NCI-H2171 treated with DMSO at 0.1 percent for 48 hours (cell line): ENCODE measurements at regions not wholly inside any gene's neighbourhood (a gene's known extent, or its start where the extent isn't known, plus 50 kb on each side); places are given as distances from the start of the nearest gene placed in this dataset.
A peak's percentile ranks its signal among the peaks of the same experiment; 100 is the strongest.

Source experiments
- DNase-seq: peaks from one replicate; lab custom pipeline; 2025; lab: John Stamatoyannopoulos, UW

DNA sequence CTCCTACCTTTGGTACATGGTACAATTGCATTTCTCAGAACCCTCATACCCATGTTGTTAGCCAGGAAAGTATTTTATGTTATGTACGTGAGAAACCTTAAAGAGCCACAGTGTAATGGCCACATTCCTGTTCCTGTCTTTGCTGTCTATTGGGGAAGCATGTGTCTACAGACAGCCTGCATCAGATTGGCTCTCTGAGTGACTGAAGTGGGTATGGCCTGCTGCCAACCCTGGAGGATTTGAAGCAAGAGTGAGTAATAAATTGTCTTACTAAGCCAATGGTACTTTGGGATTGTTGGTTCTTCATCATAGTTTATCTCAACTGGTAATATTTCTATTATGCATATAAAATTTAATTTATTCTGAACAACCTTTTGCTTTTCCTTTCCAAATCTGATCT is 574.1 kb downstream of the LMO7 start:
- DNase-seq = peak; percentile 56

DNA sequence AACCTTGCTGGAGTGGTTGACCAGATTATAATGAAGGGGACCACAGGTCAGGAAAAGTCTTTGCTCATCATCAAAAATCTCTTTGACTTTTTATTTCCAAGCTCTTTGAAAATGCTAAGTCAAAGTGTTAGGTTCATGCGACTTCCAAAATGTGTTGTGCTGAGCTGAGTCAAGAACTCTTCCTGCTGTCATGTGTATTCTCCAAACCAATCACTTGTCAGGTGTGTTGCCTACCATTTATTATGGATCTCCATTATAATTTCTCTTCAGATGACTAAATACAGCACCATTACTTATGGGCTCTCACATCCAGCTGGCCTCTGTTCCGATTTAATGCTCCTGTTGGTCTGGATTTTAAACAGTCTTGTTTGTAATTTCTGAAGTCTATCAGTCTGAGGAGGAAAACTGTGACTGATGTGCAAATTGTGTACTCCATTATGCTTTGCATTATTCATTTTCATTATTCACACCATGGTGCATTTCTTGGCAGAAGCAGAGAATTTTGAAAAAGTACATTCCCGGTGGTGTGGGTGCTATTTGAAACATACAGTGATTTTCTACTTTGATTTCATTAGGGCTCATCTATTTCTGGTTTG is 562.5 kb downstream of the LMO7 start:
- DNase-seq = no peak

DNA sequence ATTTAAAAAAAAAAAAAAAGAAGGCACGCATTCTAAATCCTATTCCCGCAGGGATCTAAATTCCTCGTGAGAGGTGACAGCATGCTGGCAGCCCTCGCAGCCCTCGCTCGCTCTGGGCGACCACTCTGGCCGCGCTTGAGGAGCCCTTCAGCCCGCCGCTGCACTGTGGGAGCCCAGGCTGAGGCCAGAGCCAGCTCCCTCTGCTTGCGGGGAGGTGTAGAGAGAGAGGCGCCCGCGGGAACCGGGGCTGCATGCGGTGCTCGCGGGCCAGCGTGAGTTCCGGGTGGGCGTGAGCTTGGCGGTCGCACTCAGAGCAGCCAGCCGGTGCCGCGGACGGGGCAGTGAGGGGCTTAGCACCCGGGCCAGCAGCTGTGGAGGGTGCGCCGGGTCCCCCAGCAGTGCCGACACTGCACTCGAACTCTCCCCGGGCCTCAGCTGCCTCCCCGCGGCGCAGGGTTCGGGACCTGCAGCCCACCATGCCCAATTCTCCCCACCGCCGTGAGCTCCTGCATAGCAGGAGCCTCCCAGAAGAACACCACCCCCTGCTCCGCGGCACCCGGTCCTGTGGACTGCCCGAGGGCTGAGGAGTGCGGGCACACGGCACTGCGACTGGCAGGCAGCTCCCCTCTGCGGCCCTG is 553.9 kb downstream of the LMO7 start:
- no peak for DNase-seq

DNA sequence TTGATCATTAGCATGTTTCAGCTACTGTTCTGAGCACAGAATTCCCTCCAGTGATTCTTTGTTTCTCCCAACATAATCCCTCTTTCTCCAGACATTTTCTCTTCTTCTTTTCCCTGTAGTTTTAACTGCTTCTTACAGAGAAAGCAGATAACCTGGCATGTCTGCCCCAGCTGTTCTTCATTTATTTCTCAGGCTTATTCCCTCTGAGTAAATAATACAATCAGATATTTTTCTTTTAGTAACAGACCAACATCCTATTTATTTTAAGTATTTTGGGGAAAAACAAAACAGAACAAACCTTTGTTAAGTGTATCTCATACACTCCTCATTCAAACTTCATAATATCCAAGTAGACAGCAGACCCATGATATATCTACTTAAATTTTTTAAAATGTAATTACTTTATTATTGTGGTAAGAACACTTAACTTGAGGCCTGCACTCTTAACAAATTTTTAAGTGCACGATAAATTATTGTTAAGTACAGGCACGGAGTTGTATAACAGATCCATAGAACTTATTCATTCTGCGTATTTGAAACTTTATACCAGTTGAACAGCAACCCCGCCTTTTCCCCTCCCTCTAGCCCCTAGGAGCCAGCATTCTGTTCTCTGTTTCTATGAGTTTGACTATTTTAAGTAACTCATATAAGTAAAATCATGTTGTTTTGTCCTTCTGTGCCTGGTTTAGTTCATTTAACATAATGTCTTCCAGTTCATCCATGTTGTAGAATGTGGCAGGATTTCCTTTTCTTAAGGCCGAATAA is 540.0 kb downstream of the LMO7 start:
- DNase-seq = no peak

DNA sequence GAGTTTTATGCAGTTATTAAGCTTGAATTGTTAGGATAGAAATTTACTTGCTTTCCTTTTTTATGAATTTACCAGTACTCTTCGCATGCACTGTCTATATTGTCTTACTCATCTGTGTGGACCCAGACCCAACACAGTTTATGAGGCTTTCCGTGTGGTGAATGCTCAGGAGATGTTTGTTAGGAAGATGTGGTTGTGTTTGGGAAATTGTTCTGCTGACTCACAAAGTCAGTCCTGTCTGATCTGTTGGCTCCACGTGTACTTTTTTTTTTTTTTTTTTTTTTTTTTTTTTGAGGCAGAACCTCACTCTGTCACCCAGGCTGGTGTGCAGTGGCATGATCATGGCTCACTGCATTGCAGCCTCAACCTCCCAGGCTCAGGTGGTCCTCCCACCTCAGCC is 532.5 kb downstream of the LMO7 start:
- no peak for DNase-seq

DNA sequence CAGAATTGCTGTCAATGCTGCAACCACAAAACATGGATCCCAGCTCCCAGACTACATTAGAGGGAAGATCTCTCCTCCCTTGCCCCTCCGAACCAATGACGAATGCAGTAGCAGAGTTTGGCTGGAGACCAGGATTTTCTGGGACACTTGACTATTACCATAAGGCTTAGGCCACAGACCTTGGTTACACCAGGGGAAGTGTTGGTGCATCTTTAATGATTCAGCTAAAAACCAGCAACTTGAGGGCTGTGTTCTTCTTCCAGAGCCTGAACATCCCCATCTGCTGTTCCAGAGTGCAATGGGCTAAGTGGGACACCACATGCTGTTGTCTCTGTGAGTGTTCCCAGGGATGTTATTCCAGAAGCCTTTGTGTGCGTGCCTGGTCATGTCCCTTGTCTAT is 528.2 kb downstream of the LMO7 start:
- peak; percentile 87 for DNase-seq

DNA sequence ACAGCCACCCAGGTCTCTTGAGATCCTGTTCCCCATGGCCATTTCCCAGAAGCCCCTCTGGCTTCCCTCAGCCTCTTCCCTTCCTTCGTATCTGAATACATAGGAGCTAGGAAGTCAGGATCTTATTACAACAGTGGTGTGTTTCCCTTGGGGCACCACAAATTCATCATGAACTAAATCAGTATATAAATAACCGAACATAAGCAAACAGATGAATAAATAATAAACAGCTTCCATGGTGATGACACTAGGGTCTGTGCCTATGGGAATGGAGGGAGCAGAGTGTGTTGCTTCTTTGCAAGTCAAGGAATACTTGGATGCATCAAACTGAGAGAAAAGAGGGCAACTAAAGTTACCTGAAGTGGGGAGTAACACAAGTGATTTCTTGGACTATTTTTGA is 527.6 kb downstream of the LMO7 start:
- DNase-seq = peak; percentile 24

DNA sequence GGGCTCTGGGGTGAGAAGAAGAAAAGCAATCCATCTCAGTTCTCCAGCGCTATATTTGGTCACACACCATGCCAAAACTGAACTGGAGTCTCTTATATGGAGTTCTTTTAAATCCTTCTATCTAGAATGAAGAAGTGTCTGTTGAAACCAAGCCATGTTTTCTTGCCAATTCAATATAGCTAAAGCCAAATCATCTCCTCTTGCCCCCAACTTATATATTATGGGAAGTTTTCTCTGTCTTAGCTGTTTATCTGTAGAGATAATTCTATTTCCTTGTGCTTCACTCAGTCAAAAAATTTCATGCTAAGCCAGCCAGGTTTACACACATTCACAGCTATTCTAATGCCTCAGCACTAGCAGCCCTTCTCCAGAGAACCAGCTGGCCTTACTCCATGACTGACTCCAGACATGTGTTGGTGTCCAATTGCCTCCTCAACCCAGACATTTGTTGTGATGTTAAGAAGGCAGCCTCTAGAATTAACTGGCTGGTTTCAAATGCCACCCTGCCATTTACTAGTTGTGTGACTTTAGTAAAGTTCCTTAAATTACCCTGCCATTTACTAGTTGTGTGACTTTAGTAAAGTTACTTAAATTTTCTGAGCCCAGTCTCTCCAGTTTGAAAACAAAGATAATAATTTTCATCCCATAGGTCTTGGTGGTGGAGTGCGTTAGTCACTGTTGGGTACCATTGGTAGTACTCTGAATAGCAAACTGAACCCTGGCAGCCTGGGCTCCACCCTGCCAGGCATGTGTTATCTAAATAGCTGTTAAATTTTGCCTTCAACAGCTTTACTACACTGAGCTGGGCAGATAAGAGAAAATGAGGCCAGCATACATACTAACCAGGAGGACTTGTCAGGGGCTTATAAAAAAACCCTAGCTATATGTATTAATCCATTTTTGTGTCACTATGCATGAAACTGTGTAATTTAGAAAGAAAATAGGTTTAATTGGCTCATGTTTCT is 525.1 kb downstream of the LMO7 start:
- DNase-seq = peak; percentile 49

DNA sequence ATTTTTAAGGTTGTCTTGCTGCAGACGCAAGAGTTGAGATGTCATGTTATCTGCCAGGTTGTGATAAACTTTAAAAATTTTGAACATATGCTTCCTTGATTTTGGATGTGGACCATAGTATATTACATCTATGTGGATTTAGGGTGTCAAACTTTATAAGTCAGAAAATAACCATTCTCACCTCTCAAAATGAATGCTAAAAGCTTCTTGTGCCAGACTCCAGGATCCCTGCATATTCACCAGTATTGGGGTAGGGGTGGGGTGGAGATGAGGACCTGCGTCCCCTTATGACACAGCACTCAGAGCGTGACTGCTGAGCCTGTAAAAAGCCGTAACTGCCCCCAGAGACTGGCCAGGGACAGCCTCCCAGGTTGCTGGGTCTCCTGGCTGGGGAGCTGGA is 524.4 kb downstream of the LMO7 start:
- no peak for DNase-seq

DNA sequence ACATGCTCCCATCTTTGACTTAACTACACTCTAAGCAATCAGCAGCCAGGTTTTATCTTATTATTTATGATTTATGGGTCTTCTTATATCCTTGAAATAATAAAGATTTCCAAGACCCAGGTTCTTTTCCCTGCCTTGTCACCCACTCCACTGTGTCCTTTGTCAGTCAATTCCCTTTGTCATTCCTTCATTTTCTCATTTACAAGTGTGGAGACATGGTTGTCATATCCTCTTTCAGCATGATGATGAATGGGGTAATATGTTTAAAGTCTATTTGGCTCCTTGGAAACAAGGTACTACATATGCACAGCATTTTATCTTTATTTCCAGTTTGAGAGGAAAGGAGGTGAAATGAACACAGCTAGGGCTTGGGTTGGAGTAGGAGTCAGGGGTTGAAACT is 521.8 kb downstream of the LMO7 start:
- no peak for DNase-seq

DNA sequence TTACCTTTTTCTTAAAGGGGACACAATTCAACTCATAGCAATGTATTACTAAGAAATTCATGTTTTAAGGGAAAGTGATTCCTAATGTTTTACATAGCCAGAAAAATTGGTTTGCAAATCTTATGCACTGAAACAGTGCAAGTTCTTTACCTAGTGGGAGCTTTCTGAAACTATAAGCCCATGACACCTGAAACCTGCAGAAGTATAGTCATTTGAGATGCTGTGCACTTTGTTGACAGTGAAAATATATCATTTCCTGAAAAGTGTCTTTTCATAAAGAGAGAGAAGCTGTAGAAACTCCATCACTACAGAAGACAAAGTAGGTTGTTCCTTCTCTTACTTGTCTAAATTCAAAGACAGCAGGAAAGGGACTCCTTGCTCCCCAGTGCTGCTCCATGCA is 517.1 kb downstream of the LMO7 start:
- DNase-seq = no peak

DNA sequence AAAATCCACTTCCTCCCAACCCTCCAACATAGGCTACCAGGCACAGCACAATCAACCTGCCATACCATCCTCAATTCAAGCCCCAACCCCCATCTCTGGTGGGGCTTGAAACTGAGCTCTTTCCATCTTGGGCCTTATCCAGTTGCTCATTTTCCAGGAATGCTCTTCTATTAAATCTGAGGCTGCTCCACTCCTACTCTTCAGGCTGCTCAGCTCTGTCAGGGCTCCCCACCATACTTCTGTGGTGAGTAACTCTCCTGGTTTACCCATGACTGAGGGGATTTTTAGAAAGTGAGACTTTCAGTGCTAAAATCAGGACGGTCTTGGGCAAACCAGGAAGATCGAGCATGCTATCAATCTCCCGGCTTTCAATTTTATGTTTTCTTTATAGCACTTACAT is 512.8 kb downstream of the LMO7 start:
- no peak for DNase-seq

DNA sequence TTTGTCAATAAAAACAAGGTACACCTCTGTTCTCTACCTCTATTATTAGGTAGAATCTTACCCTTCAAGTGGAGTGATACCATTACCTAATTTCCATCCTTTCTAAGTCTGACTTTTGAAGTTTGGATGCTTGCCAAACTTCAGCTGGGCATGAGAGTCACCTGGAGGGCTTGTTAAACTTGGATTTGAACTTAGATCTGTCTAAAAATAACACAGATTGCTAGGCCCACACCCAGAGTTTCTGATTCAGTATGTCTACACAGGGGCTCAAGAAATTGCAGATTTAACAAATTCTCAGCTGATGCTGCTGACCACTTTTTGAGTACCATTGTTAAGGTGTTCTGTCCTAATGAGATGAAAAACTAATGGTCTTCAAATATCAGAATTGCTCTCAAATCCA is 512.2 kb downstream of the LMO7 start:
- DNase-seq = peak; percentile 25

DNA sequence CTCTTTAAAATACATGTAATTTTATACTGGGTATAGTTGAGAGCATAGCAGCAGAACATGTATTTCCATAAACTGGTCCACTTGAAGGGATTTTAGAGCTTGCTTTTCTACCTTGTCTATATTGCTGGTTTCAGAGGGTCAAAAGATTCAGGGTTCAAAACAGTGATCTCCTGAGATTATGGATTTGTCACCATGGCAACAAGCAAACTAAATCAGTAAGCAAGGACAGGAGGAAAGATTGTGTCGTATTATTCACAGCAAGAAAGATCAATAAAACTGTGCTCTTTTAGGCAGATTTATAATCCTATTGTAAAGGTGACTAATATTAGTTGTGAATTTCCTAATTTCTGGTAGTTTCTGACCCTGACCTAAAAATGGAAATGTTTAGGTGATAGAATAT is 496.4 kb downstream of the LMO7 start:
- no peak for DNase-seq

DNA sequence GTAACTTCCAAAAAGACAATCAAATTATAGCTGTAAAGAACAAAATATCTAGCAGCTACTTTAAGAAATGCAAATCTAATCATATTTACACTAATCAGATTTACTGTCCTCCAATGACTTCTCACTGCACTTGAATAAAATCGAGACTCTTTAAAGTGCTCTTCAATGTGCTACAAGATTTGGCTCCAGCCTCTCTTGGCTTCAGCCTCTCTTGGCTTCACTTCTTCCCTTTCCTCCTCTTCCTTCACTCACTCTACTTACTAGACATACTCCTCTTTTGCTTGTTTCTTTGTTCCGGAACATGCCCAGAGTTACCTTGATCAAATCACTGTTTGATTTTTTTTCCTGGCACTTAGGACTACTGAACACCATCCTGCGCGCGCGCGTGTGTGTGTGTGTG is 495.4 kb downstream of the LMO7 start:
- no peak for DNase-seq

DNA sequence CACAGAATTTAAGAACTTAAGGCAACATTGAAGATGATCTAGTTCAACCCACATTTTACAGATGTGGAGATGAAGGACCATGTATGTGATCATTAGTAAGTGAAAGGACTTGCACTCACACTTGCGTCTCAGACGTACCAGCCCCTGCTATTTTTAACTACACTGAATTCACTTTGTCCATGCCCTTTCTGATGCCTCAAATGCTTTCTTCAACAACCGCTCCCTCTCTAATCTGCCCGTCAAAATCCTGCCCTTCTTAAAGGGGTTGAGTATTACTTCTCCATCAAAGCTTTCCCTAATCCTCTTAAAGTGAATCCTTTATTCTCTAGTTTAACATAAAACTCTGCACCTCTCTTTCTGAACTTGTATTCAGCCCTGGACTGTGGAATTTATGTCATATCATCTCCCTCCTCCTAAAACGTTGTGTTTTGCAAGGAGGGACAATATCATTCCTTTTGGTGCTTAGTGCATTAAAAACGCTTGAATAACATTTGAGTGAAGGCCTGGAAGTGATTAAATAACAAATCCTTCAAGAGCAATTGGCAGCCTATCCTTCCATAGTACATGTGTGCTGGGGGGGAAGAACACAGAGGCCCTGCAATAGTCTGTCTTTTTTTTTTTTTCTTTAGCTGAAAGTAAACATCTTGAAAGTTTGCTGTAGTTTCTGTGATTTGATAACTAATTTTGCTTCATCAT is 493.3 kb downstream of the LMO7 start:
- DNase-seq = peak; percentile 15

DNA sequence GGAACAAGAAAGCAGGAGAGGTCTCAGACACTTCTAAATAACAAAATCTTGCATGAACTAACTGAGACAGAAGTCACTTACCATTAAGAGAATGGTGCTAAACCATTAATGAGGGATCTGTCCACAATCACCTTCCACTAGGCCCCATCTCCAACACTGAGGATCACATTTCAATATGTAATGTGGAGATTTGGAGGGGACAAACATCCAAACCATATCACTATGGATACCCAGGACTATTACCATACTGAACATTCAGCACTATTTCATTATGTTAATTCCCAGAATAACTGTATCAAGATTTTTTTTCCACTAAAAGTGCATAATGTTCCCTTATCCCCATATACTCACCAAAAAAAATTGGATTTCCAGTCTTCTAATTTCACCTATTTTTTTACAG is 491.8 kb downstream of the LMO7 start:
- no peak for DNase-seq

DNA sequence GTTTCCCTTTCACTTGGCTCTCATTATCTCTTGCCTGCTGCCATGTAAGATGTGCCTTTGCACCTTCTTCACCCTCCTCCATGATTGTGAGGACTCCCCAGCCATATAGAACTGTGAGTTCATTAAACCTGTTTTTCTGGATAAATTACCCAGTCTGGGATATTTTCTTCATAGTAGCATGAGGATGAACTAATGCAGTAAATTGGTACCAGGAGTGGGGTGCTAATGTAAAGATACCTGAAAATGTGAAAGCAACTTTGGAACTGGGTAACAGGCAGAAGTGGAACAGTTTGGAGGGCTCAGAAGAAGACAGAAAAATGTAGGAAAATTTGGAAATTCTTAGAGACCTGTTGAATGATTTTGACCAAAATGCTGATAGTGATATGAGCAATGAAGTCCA is 487.4 kb downstream of the LMO7 start:
- DNase-seq = no peak

DNA sequence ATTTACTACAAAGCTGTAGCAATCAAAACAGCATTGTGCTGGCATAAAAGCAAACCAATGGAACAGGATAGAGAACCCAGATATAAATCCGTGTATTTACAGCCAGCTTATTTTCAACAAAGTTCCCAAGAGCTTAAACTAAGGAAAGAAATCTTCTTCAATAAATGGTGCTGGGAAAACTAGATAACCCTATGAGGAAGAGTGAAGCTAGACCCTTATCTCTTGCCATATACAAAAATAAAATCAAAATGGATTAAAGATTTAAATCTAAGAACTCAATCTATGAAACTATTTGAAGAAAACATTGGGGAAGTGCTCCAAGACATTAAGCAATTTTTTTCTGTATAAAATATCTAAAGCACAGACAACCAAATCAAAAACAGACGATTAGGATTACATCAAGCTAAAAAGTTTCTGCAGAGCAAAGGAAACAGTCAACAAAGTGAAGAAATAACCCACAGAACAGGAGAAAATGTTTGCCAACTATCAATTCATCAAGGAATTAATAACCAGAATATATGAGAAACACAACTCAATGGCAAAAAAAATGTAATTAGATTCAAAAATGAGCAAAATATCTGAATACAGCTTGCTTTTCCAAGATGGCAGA is 480.7 kb downstream of the LMO7 start:
- no peak for DNase-seq

DNA sequence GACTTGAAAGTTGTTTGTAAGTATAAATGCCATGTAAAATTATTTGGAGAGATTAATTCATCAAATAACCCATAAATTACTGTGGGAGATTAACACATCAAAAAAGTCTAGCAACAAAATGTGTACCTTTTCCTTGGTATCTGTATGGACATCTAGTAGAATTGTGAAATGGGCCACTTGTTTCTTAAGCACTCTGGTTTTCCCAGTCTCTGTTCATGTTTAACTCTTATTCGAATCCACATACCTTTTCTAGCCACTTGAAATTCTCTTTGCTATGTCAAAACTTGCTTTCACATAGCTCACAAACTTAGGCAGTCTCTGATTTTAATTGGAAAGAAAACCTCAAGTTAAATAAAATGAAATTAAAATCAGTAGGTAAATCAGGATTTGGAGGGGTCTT is 470.6 kb downstream of the LMO7 start:
- no peak for DNase-seq

DNA sequence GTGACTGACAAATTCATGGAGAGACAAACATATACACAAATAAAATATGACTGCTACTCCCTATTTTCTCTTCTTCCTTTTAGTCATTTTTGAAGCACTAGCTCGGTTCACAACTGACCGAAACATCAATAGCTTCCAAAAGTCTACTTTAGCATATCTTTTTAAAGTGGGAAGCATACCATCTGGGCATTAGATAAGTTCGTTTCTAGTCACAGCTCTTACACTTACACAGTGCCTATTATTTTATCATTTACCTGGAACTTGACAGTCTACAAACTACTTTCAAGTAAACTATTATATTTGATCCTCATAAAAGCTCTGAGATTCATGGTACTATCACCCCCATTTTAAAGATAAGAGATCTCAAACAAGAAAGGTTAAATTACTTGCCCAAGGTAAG is 458.5 kb downstream of the LMO7 start:
- no peak for DNase-seq
